ENCODE measurements at regions not wholly inside any gene's neighbourhood (a gene's known extent, or its start where the extent isn't known, plus 50 kb on each side); places are given as distances from the start of the nearest gene placed in this dataset.

- no peak for TF ChIP-seq POLR2A (IDR thresholded peaks at IDR 0.05)
- no peak for TF ChIP-seq POLR2AphosphoS5 (IDR thresholded peaks at IDR 0.05)
- no peak for TF ChIP-seq EP300 (IDR thresholded peaks at IDR 0.05; ENCODE audit: low read depth)
- TF ChIP-seq CTCF (IDR thresholded peaks at IDR 0.05) = no peak
- Histone ChIP-seq H3K27me3 (no peaks in the 10 kb centered on the region), H3K9me3 (no peaks in the 10 kb centered on the region), H3K4me1 (no peaks in the 10 kb centered on the region), H3K4me3 (no peak overlapping the region), H3K27ac (no peak overlapping the region), H3K36me3 (no peaks in the 10 kb centered on the region)
- intact Hi-C loops (cut with DNase I; ENCODE audit: low total_unique reads) = no loop called here
- in situ Hi-C loops (cut with MboI; ENCODE audit: low pct_ligation_motif_present in 1 of 4, low pct_unique_long_range_greater_than_20kb in 1 of 4, low sequenced_read_pairs in 3 of 4) = no loop called here
- WGBS, 2 donors (ENCODE audit: low coverage in 1 of 2) = 80% methylated on average over 4 of the region's 4 CpGs
- no peak for DNase-seq
These were observed 147.3 kb upstream of the VSTM2A start for GRCh38 chr7:54394834-54395233.

- Histone ChIP-seq H3K4me3 (no peak overlapping the region), H3K27ac (no peak overlapping the region), H3K4me1 (no peaks in the 10 kb centered on the region), H3K36me3 (no peaks in the 10 kb centered on the region), H3K9me3 (no peaks in the 10 kb centered on the region), H3K27me3 (no peaks in the 10 kb centered on the region)
- no peak for DNase-seq
- TF ChIP-seq POLR2AphosphoS5 (IDR thresholded peaks at IDR 0.05) (no peak), POLR2A (IDR thresholded peaks at IDR 0.05) (no peak), EP300 (IDR thresholded peaks at IDR 0.05; ENCODE audit: low read depth) (no peak), CTCF (IDR thresholded peaks at IDR 0.05) (no peak)
- WGBS, 2 donors (ENCODE audit: low coverage in 1 of 2) = 88 to 96% methylated on average over 5 to 6 of the region's 6 CpGs
- intact Hi-C loops (cut with DNase I; ENCODE audit: low total_unique reads) = no loop called here
- in situ Hi-C loops (cut with MboI; ENCODE audit: low pct_ligation_motif_present in 1 of 4, low pct_unique_long_range_greater_than_20kb in 1 of 4, low sequenced_read_pairs in 3 of 4) = no loop called here
These were observed 144.2 kb upstream of the VSTM2A start for GRCh38 chr7:54397836-54398612.

GRCh38 chr7:54398863-54399262, 143.3 kb upstream of the VSTM2A start:
- 93% methylated on average over 5 of the region's 5 CpGs for WGBS, 2 donors (ENCODE audit: low coverage in 1 of 2)
- TF ChIP-seq CTCF (IDR thresholded peaks at IDR 0.05) (no peak), EP300 (IDR thresholded peaks at IDR 0.05; ENCODE audit: low read depth) (no peak), POLR2AphosphoS5 (IDR thresholded peaks at IDR 0.05) (no peak), POLR2A (IDR thresholded peaks at IDR 0.05) (no peak)
- no peaks in the 10 kb centered on the region for H3K9me3 ChIP-seq
- H3K4me3 ChIP-seq = no peak overlapping the region
- intact Hi-C loops (cut with DNase I; ENCODE audit: low total_unique reads) = no loop called here
- in situ Hi-C loops (cut with MboI; ENCODE audit: low pct_ligation_motif_present in 1 of 4, low pct_unique_long_range_greater_than_20kb in 1 of 4, low sequenced_read_pairs in 3 of 4) = no loop called here
- no peaks in the 10 kb centered on the region for H3K27me3 ChIP-seq
- DNase-seq = no peak
- H3K36me3 ChIP-seq = no peaks in the 10 kb centered on the region
- no peak overlapping the region for H3K27ac ChIP-seq
- H3K4me1 ChIP-seq = no peaks in the 10 kb centered on the region

GRCh38 chr7:54409917-54410316, 132.3 kb upstream of the VSTM2A start:
- no peak for DNase-seq
- Histone ChIP-seq H3K27me3 (no peaks in the 10 kb centered on the region), H3K4me1 (no peaks in the 10 kb centered on the region), H3K27ac (no peak overlapping the region), H3K36me3 (no peaks in the 10 kb centered on the region), H3K4me3 (no peak overlapping the region), H3K9me3 (peaks cover 7 to 8% of the 10 kb centered on the region in 2 donors)
- TF ChIP-seq CTCF (IDR thresholded peaks at IDR 0.05) = no peak
- in situ Hi-C loops (cut with MboI; ENCODE audit: low pct_ligation_motif_present in 1 of 4, low pct_unique_long_range_greater_than_20kb in 1 of 4, low sequenced_read_pairs in 3 of 4) = no loop called here
- intact Hi-C loops (cut with DNase I; ENCODE audit: low total_unique reads) = no loop called here
- 71 to 100% methylated on average over 1 to 3 of the region's 3 CpGs for WGBS, 2 donors (ENCODE audit: low coverage in 1 of 2)
